ENCODE measurements at regions not wholly inside any gene's neighbourhood (a gene's known extent, or its start where the extent isn't known, plus 50 kb on each side); places are given as distances from the start of the nearest gene placed in this dataset.

DNA sequence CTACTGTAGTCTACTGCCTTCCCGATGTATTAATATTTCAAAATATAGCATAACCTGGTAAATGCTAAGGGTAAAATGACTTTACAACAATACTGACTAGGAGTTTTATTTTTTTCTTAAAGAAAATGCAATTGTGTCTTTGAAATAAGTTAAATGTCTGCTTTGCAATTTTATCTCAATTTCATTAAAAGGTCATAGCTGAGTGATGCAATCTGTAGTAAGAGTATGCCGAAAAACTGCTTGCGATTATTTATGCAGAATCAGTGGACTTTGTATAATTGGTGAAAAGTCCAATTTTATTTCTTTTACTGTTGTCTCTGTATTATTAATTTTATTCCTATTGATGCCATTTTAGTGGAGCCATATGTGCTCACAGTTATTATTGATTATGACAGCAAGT, 1143.6 kb upstream of the EPHA6 start:
- Histone ChIP-seq H3K36me3 (replicated peaks in 1 of 2; ENCODE audit: insufficient read depth in 1 of 2, low read depth in 2 of 2) (no peaks in the 10 kb centered on the region), H3K27ac (no peak overlapping the region), H3K9me3 (no peaks in the 10 kb centered on the region), H3K4me1 (no peaks in the 10 kb centered on the region), H3K27me3 (no peaks in the 10 kb centered on the region), H3K4me3 (no peak overlapping the region)
- WGBS, 2 donors: 93 to 99% methylated on average over 3 of the region's 3 CpGs
- no peak for DNase-seq
- intact Hi-C loops (cut with DNase I): no loop called here
- no peak for TF ChIP-seq POLR2A (IDR thresholded peaks at IDR 0.05)
- TF ChIP-seq, protein P1, sequence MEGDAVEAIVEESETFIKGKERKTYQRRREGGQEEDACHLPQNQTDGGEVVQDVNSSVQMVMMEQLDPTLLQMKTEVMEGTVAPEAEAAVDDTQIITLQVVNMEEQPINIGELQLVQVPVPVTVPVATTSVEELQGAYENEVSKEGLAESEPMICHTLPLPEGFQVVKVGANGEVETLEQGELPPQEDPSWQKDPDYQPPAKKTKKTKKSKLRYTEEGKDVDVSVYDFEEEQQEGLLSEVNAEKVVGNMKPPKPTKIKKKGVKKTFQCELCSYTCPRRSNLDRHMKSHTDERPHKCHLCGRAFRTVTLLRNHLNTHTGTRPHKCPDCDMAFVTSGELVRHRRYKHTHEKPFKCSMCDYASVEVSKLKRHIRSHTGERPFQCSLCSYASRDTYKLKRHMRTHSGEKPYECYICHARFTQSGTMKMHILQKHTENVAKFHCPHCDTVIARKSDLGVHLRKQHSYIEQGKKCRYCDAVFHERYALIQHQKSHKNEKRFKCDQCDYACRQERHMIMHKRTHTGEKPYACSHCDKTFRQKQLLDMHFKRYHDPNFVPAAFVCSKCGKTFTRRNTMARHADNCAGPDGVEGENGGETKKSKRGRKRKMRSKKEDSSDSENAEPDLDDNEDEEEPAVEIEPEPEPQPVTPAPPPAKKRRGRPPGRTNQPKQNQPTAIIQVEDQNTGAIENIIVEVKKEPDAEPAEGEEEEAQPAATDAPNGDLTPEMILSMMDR (IDR thresholded peaks at IDR 0.05): no peak
- no peak for ATAC-seq

DNA sequence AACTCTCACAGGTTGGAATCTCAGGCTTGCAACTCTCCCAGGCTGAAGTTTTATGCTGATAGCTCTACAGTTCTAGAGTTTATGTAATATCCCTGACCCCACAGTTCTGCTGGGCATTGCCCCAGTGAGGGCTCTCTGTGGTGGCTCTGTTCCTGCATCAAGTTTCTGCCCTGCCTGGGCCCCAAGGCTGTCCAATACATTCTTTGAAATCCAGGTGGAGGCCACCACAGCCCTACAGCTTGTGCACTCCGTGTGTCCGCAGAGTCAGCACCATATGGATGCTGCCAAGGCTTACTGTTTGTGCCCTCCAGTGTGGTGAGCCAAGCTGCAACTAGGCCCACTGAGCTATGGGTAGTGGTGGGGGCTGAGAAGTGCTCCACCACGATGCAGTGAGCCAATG, 1141.2 kb upstream of the EPHA6 start:
- no peak overlapping the region for H3K27ac ChIP-seq
- intact Hi-C loops (cut with DNase I): no loop called here
- no peaks in the 10 kb centered on the region for H3K36me3 ChIP-seq (replicated peaks in 1 of 2; ENCODE audit: insufficient read depth in 1 of 2, low read depth in 2 of 2)
- ATAC-seq: no peak
- no peaks in the 10 kb centered on the region for H3K27me3 ChIP-seq
- no peak for DNase-seq
- no peak overlapping the region for H3K4me3 ChIP-seq
- no peaks in the 10 kb centered on the region for H3K4me1 ChIP-seq
- 60 to 77% methylated on average over 1 to 3 of the region's 3 CpGs for WGBS, 2 donors
- TF ChIP-seq, protein P1 (IDR thresholded peaks at IDR 0.05): no peak
- no peak for TF ChIP-seq POLR2A (IDR thresholded peaks at IDR 0.05)
- H3K9me3 ChIP-seq: no peaks in the 10 kb centered on the region

DNA sequence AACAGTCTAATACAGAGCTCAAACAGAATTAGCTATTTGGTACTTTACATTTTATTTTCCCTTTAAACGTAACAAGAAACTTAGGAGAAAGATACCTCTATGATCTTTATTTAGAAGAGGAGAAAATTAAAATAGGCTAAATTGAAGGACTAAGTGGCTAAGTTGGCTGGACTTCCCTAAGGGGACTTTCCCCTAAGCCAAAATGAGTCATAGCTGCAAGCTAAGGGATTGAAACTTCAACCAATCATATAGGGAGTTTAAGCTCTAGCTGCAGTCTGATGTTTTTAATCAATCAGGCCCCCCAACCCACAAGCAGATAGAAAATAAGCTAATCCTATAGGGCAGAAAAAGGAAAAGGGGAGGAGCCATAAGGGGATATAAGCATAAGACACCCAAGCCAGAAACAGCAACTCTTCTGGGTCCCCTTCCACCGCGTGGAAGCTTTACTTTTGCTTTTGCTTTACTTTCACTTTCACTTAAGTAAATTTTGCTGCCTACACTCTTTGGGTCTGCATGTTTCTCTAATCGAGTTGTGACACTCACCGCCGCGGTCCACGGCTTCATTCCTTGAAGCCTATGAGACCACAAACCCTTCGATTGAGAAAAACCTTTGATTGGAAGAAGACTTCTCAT, 1108.5 kb upstream of the EPHA6 start:
- DNase-seq (no peak), ATAC-seq (no peak)
- Histone ChIP-seq H3K27ac (no peak overlapping the region), H3K4me3 (no peak overlapping the region), H3K27me3 (no peaks in the 10 kb centered on the region), H3K9me3 (peaks cover 0 to 5% (median 0%) of the 10 kb centered on the region in 3 donors), H3K4me1 (no peaks in the 10 kb centered on the region), H3K36me3 (replicated peaks in 1 of 2; ENCODE audit: insufficient read depth in 1 of 2, low read depth in 2 of 2) (no peaks in the 10 kb centered on the region)
- intact Hi-C loops (cut with DNase I): no loop called here
- 80 to 91% methylated on average over 9 of the region's 9 CpGs for WGBS, 2 donors
- TF ChIP-seq, protein P1 (IDR thresholded peaks at IDR 0.05): no peak
- TF ChIP-seq POLR2A (IDR thresholded peaks at IDR 0.05): no peak

DNA sequence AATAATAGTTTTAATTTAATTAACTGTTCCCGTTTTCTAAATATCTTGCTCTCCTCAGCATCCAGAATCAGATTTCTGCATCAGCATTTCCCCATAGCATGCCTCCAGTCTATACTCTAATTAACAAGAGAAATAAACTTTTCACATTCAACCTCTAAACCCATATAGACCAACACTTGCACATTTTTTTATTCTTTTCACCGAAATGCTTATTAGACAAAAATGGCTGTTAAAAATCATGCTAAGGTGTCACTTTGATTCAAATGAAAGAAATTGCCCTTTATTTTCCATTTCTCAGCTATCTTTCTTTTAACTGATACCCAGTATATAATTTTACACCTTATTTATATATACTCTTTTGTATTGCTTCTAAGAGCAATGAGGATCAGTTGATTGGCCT, 1107.1 kb upstream of the EPHA6 start:
- H3K36me3 ChIP-seq (replicated peaks in 1 of 2; ENCODE audit: insufficient read depth in 1 of 2, low read depth in 2 of 2): no peaks in the 10 kb centered on the region
- 73 to 77% methylated on average over 2 of the region's 2 CpGs for WGBS, 2 donors
- H3K27ac ChIP-seq: no peak overlapping the region
- TF ChIP-seq POLR2A (IDR thresholded peaks at IDR 0.05): no peak
- TF ChIP-seq, protein P1 (IDR thresholded peaks at IDR 0.05): no peak
- DNase-seq: no peak
- H3K27me3 ChIP-seq: no peaks in the 10 kb centered on the region
- H3K4me3 ChIP-seq: no peak overlapping the region
- ATAC-seq: no peak
- intact Hi-C loops (cut with DNase I): no loop called here
- no peaks in the 10 kb centered on the region for H3K4me1 ChIP-seq
- H3K9me3 ChIP-seq: peaks cover 0 to 5% (median 0%) of the 10 kb centered on the region in 3 donors

DNA sequence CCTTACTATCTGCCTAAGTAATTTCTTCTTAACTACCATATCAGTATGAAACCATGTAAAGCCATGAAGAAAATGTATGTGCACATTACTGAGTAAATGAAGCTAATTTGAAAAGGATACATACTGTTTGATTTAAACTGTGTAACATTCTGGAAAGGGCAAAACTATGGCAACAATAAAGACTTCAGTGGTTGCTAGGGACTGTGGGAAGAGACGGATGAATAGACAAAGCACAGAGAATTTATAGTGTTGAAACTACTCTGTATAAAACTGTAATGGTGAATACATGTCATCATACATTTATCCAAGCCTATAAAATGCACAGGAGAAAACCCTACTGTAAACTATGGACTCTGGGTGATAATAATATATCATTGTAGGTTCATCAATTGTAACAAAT, 1103.7 kb upstream of the EPHA6 start:
- Histone ChIP-seq H3K27ac (no peak overlapping the region), H3K4me1 (no peaks in the 10 kb centered on the region), H3K36me3 (replicated peaks in 1 of 2; ENCODE audit: insufficient read depth in 1 of 2, low read depth in 2 of 2) (no peaks in the 10 kb centered on the region), H3K27me3 (no peaks in the 10 kb centered on the region), H3K9me3 (no peaks in the 10 kb centered on the region), H3K4me3 (no peak overlapping the region)
- DNase-seq (no peak), ATAC-seq (no peak)
- 67 to 96% methylated on average over 1 of the region's 1 CpG for WGBS, 2 donors
- intact Hi-C loops (cut with DNase I): no loop called here
- TF ChIP-seq POLR2A (IDR thresholded peaks at IDR 0.05): no peak
- TF ChIP-seq, protein P1 (IDR thresholded peaks at IDR 0.05): no peak

Measured in body of pancreas (tissue), 4 donors.